HEK293 (cell line): ENCODE measurements at regions not wholly inside any gene's neighbourhood (a gene's known extent, or its start where the extent isn't known, plus 50 kb on each side); places are given as distances from the start of the nearest gene placed in this dataset.

Experiments used
- CTCF ChIP-seq: fragments of 450-650 bp; formaldehyde crosslinking; IDR thresholded peaks from 2 replicates; pipeline ENCODE4 v1.5.1; 2016; ENCODE audit warnings: missing biosample characterization, missing genetic modification characterization
- KLF9 ChIP-seq: fragments of 450-650 bp; formaldehyde crosslinking; IDR thresholded peaks from 2 replicates; pipeline ENCODE4 v1.5.1; 2016; ENCODE audit warnings: missing biosample characterization, missing genetic modification characterization, low read depth
- ZNF133 ChIP-seq: fragments of 450-650 bp; formaldehyde crosslinking; IDR thresholded peaks from 2 replicates; pipeline ENCODE4 v1.5.1; 2016; ENCODE audit warnings: missing biosample characterization, missing genetic modification characterization
- ZNF639 ChIP-seq: fragments of 450-650 bp; formaldehyde crosslinking; IDR thresholded peaks from 2 replicates; pipeline ENCODE4 v1.5.1; 2016; ENCODE audit warnings: missing biosample characterization, missing genetic modification characterization

GRCh38 chr3:150050510-150050909 lies 79.8 kb upstream of the PFN2 start:
- TF ChIP-seq CTCF (tag by site-specific recombination) (no peak), KLF9 (tag by site-specific recombination) (no peak), ZNF133 (tag by site-specific recombination) (no peak), ZNF639 (tag by site-specific recombination) (no peak)
